SH-SY5Y (cell line): ENCODE measurements at regions not wholly inside any gene's neighbourhood (a gene's known extent, or its start where the extent isn't known, plus 50 kb on each side); places are given as distances from the start of the nearest gene placed in this dataset.

Experiments
- GATA2 ChIP-seq: IDR thresholded peaks from 2 replicates; pipeline ENCODE4 v1.6.1; 2011; ENCODE audit warnings: mild to moderate bottlenecking, low read depth, low read length
- GATA3 ChIP-seq: IDR thresholded peaks from 2 replicates; pipeline ENCODE4 v1.6.1; 2011; ENCODE audit warnings: low read depth, mild to moderate bottlenecking, low read length, moderate library complexity

DNA sequence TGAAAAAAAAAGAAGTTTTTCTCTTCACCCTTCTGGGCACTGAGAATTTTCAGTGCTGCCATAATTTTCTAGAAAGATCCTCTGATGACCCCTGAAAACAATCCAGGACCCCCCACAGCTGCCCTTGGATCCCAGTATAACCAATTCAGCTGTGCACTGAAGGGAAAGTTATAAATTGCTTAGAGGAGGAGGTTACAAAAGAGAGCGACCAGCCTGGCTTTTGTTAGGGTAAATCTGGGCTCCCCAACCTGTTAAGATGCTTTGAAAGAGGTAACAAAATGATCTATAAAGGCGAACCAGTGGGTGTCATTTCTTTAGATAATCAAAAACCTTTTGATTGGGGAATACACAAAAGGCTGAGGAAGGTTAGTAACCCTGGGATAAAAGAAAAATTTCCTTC lies 407.9 kb upstream of the ATP11B start:
- TF ChIP-seq GATA2 (no peak), GATA3 (no peak)
